ENCODE measurements at regions not wholly inside any gene's neighbourhood (a gene's known extent, or its start where the extent isn't known, plus 50 kb on each side); places are given as distances from the start of the nearest gene placed in this dataset.

DNA sequence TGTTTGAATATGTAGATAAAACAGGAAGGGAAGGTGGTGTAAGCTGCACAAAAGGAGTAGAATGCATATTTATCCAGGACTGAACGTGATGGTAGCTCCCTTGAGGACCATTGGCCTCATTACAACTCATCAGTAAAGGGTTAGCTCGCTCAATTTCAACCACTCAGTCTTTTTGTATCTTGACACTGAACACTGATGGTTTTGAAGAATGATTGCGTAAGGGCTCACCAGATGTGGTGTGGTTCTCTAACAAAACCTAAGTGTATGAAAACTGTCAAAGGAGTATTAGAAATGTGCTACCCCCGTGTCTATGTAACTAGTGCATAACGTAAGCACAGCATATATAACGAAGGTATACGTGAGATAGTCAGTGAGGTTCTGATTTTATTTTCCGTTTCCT, 272.4 kb upstream of the THSD7B start:
- no peak for DNase-seq
- ATAC-seq (ENCODE audit: poor library complexity) = no peak
- intact Hi-C loops (cut with DNase I) = no loop called here

DNA sequence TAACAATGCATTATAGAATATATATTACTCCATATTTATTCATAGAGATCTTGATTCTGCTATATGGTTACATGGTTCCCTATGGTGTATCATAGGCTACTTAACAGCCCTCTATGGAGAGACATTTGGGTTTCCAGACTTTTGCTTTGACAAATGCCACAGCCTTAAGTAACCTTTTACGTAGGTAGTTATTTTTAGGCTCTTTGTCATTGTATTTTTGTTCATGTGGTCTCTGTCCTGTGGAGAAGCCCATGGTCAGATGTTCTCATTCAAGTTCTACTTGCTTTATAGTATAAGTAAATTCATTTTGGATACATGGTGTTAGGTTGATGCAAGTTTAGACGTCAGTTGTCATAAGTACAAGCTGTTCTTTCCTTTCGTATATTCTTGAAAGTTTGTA, 275.2 kb upstream of the THSD7B start:
- no peak for ATAC-seq (ENCODE audit: poor library complexity)

GRCh38 chr2:136487421-136487820, 277.9 kb upstream of the THSD7B start:
- no peak for DNase-seq
- no peak for ATAC-seq (ENCODE audit: poor library complexity)
- intact Hi-C loops (cut with DNase I) = no loop called here

More for the DNA sequence above, 275.2 kb upstream of the THSD7B start:
- DNase-seq = no peak
- intact Hi-C loops (cut with DNase I) = no loop called here

GRCh38 chr2:136486115-136486514, 279.2 kb upstream of the THSD7B start:
- ATAC-seq (ENCODE audit: poor library complexity) (no peak), DNase-seq (no peak)
- intact Hi-C loops (cut with DNase I) = no loop called here

- intact Hi-C loops (cut with DNase I) = no loop called here
- DNase-seq = no peak
- no peak for ATAC-seq (ENCODE audit: poor library complexity)
Observed at GRCh38 chr2:136482966-136483365, 282.4 kb upstream of the THSD7B start.

GRCh38 chr2:136482006-136482405, 283.3 kb upstream of the THSD7B start:
- ATAC-seq (ENCODE audit: poor library complexity) = no peak
- DNase-seq = no peak
- intact Hi-C loops (cut with DNase I) = no loop called here

GRCh38 chr2:136479696-136480095, 285.6 kb upstream of the THSD7B start:
- intact Hi-C loops (cut with DNase I) = no loop called here
- DNase-seq (no peak), ATAC-seq (ENCODE audit: poor library complexity) (no peak)

- intact Hi-C loops (cut with DNase I) = no loop called here
Observed at GRCh38 chr2:136468799-136469369, 296.5 kb upstream of the THSD7B start.

DNA sequence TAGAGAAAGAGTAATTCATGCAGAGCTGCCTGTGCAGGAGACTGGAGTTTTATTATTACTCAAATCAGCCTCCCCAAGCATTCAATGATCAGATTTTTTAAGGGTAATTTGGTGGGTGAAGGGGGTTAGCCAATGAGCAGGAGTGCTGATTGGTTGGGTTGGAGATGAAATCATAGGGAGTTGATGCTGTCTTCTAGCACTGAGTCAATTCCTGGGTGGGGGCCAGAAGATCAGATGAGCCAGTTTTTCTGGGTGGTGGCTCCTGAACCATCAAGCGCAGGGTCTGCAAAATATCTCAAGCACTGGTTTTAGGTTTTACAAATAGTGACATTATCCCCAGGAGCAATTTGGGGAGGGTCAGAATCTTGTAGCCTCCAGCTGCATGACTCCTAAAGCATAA, 312.8 kb upstream of the THSD7B start:
- DNase-seq (no peak), ATAC-seq (ENCODE audit: poor library complexity) (no peak)
- intact Hi-C loops (cut with DNase I) = no loop called here

More at GRCh38 chr2:136468799-136469369, 296.5 kb upstream of the THSD7B start:
- no peak for ATAC-seq (ENCODE audit: poor library complexity)
- no peak for DNase-seq

DNA sequence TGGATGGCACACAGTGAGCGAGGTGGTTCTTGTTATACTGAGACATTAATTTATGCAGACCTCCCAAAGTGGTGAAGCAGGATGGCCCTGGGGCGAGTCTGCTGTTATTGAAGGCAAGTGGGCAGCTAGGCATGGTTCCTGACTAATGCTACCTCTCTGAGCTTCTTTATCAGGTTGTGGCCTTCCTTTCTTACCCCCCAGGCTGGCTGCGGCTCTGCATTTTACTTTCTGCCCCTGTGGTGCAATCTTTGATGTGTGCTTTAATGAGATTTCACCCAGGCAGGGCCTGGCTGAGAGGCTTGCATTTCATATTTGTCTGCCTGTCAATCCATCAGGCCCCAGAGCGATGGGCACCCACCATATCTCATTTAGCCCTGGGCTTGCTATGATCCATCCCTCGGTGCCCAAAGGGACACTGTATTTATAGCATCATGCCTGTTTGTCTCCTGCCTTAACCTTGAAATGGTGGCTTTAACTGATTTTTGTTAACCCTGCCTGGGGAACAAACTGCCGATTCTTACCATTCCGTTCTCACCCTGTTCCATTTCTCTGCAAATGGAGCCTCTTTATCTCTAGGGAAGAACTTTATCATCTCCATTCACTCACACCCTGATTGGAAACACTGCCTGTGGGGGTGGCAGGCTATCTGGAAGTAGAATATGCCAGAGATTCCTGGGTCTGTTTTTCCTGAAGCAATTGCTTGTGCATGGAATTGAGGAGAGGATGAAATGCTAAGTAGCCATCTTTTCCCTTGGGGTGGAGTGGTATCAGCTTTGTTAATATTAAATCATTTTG, 316.2 kb upstream of the THSD7B start:
- DNase-seq (no peak), ATAC-seq (ENCODE audit: poor library complexity) (no peak)
- intact Hi-C loops (cut with DNase I) = no loop called here

DNA sequence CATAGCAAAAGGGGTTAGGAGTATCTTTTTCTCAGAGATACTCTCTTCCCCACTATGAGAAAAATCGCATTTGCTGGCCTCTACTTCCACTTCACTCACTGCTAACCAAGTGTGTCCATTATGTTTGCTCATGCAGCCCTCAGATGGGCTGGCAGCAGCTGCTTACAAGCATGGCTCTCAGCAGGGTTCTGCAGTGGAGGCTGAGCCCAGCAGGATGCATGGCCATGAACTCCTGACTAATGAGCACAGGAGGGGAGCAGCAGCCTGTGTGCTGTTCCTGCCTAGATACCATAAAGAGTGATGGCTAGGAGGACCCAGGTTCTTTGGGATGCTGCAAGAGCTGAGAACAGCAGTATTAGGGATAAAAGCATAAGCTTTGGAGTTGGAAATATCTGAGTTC, 316.9 kb upstream of the THSD7B start:
- intact Hi-C loops (cut with DNase I) = no loop called here
- no peak for DNase-seq
- ATAC-seq (ENCODE audit: poor library complexity) = no peak

- ATAC-seq (ENCODE audit: poor library complexity) (no peak), DNase-seq (no peak)
- intact Hi-C loops (cut with DNase I) = no loop called here
Observed at GRCh38 chr2:136444323-136444722, 321.0 kb upstream of the THSD7B start.

- DNase-seq (no peak), ATAC-seq (ENCODE audit: poor library complexity) (no peak)
- intact Hi-C loops (cut with DNase I) = no loop called here
Observed at GRCh38 chr2:136443661-136444060, 321.7 kb upstream of the THSD7B start.

DNA sequence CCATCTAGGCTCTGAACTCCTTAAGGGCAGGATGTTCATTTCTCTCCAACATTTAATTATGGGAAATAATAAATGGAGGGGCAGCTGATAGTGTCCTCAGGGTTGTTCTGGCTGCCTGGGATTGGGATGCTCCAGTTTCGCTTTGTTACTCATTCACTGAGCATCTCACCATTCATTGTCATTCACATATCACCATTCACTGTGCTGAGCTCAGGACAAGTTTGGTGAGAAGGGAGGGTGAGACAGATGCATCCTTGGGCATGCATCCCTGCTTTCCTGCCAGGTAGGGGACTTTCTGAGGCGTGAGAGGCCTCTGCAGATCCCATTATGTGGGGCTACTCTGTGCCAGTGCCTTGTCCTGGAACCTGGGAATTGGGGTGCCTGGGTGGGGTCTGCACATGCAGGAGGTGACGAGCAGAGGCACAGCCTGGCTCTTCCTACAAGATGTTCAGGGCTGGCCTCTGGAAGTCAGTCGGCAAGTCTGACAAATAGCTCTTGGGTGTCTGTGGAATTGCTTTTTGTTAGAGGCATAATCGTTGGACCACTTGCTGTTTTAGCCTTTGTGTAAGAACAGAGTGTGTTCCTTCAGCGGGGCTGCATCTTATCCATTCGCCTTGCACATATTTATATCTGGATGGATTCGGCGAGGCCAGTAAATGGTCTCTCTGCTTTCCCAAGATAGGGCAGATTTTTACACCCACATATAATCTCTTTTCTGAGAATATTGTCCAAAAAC, 323.2 kb upstream of the THSD7B start:
- DNase-seq (no peak), ATAC-seq (ENCODE audit: poor library complexity) (no peak)
- intact Hi-C loops (cut with DNase I) = no loop called here

- ATAC-seq (ENCODE audit: poor library complexity) (no peak), DNase-seq (no peak)
- intact Hi-C loops (cut with DNase I) = no loop called here
Observed at GRCh38 chr2:136439064-136439676, 321.2 kb upstream of the CXCR4 start.

- ATAC-seq (ENCODE audit: poor library complexity) (no peak), DNase-seq (no peak)
- intact Hi-C loops (cut with DNase I) = no loop called here
Observed at GRCh38 chr2:136437461-136437860, 319.5 kb upstream of the CXCR4 start.

DNA sequence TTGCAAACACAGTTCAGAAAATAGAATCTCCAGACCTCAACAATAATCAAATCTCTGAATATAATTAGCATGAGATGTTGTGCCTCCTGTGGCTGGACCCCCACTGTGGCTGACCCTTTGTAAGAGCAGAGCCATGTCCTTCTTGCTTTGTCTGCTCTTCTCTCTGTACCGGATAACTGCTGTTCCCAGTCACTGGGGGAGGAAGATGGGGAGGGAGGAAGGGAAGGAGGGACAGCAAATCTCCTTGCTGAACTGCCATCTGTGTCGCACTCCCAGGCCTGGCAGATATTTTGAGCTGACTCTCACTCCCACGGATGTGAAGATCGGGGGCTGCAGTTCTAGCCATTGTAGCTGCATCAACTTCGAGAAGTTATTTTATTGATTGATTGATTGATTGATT, 319.0 kb upstream of the CXCR4 start:
- DNase-seq = no peak
- intact Hi-C loops (cut with DNase I) = no loop called here
- ATAC-seq (ENCODE audit: poor library complexity) = no peak

- ATAC-seq (ENCODE audit: poor library complexity) = no peak
- intact Hi-C loops (cut with DNase I) = no loop called here
Observed at GRCh38 chr2:136434251-136434715, 316.3 kb upstream of the CXCR4 start.

GRCh38 chr2:136433261-136433660, 315.3 kb upstream of the CXCR4 start:
- ATAC-seq (ENCODE audit: poor library complexity) (no peak), DNase-seq (no peak)
- intact Hi-C loops (cut with DNase I) = no loop called here

More at GRCh38 chr2:136434251-136434715, 316.3 kb upstream of the CXCR4 start:
- no peak for DNase-seq

Measured in Right ventricle myocardium superior (tissue), 1 donor.